RWPE1 (cell line): ENCODE measurements at regions not wholly inside any gene's neighbourhood (a gene's known extent, or its start where the extent isn't known, plus 50 kb on each side); places are given as distances from the start of the nearest gene placed in this dataset.

Experiments
- CTCF ChIA-PET: fragments of 350-600 bp; sonication (Branson Sonifier 250); formaldehyde crosslinking; extraction: SDS; loops from one replicate; lab custom pipeline; 2021; lab: Yijun Ruan, JAX
- POLR2A ChIA-PET: fragments of 400-600 bp; formaldehyde crosslinking; extraction: SDS; loops from one replicate; lab custom pipeline; 2020; ENCODE audit warnings: antibody characterized with exemption; ENCODE audit not compliant: low non-redundant PET; lab: Yijun Ruan, JAX
- DNase-seq: peaks from one replicate; pipeline ENCODE4 v3.0.0; 2012; ENCODE audit warnings: low spot score
- H3K27ac ChIP-seq: fragments of 450-650 bp; 2 replicates; pipeline ENCODE4 v1.5.1; 2017
- CTCF ChIP-seq: fragments of 450-650 bp; conservative IDR thresholded peaks from 2 replicates; pipeline ENCODE4 v1.5.1; 2017; ENCODE audit warnings: low read depth, mild to moderate bottlenecking

DNA sequence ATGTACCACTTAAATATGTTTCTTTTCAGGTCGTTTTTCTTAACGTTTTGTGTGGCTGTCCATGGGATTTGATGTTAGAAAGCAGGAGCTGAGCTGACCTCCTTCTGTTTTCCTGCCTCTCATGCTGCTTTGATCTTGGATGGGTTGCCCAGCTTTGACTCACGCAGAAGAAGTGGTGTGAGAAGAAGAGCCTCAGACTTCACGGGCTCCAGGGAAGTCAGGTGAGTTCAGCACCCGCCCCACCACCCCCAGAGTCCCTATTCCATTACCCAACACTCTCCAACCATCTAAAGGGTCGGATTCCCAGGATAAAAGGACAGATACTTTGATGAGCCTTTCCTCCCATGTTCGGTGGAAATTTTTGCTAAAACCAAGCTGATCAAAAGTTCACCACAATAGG is 373.4 kb downstream of the IRX2 start:
- POLR2A ChIA-PET: no interaction called here
- CTCF ChIA-PET: no interaction called here
- no peak for TF ChIP-seq CTCF
- H3K27ac ChIP-seq: no peak overlapping the region
- no peak for DNase-seq

DNA sequence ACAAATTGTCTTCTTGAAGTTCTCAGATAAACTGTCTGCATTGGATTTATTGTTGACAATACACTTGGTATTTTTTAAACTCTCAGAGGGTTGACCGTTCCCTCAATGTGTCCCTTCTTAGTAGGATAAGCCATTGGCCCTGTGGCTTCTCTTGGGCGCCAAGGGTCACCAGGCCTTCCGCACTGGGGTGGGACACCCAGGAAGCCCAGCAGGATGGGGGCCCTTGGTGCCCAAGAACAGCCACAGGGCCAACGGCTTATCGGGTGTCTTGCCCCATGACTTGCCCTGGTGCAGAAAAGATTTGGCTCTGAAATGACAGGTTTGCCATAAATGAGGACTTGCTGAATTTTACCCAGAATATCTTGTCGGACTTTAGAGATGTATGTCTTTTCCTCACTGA is 375.0 kb downstream of the IRX2 start:
- H3K27ac ChIP-seq: no peak overlapping the region
- CTCF ChIA-PET: no interaction called here
- TF ChIP-seq CTCF: no peak
- no peak for DNase-seq
- POLR2A ChIA-PET: no interaction called here

DNA sequence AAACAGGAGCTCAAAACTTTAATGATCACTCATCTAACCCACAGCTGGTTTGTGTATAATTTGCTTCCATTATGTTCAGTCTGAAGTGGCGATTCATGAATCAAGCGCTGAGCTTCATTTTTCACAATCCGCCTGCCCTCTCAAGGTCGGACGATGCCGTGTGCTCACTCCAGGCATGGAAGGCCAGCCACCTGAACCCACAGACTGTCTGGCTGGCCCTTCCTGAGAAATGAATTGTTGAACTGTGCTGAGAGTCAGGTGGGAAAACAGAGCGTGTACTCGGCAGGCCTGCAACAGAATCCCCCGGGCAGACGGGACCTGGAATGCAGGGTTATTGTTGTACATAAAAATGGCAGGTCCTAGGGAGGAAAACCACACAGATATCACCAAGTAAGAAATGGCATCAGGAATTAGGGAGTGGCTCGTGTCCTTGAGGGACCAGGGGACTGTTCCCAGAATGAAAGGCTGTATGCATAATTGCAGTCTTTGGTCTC is 375.7 kb downstream of the IRX2 start:
- CTCF ChIA-PET: no interaction called here
- POLR2A ChIA-PET: no interaction called here

DNA sequence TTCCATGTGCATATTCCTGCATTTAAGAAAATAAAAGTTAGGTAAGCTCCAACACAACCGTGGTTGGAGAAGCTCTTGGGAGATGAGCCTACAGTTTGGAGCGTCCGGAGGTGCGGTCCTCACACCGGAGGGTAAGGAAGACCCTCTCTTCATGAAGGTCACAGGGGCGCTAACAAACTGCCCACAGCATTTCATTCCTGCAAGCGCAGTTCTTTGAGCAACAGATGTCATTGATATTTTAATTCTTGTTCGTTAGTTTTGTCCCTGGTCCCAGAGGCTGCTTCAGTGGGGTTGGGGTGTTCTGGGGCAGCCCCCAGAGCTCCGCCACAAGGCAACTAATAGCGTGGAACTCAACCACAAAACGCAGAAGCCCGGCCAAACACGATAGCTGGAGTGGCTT is 376.2 kb downstream of the IRX2 start:
- no peak for TF ChIP-seq CTCF
- ChIA-PET POLR2A (no interaction called here), CTCF (no interaction called here)
- DNase-seq: no peak
- no peak overlapping the region for H3K27ac ChIP-seq

More for the DNA sequence above, 375.7 kb downstream of the IRX2 start:
- DNase-seq: no peak
- TF ChIP-seq CTCF: no peak
- H3K27ac ChIP-seq: no peak overlapping the region

- DNase-seq: no peak
- POLR2A ChIA-PET: no interaction called here
Observed at GRCh38 chr5:2374703-2375102, 376.8 kb downstream of the IRX2 start.

GRCh38 chr5:2373631-2374030 is 377.8 kb downstream of the IRX2 start:
- ChIA-PET POLR2A (no interaction called here), CTCF (no interaction called here)
- TF ChIP-seq CTCF: no peak
- no peak overlapping the region for H3K27ac ChIP-seq
- no peak for DNase-seq

More at GRCh38 chr5:2374703-2375102, 376.8 kb downstream of the IRX2 start:
- no peak overlapping the region for H3K27ac ChIP-seq
- CTCF ChIA-PET: no interaction called here
- no peak for TF ChIP-seq CTCF

- POLR2A ChIA-PET: no interaction called here
- no peak overlapping the region for H3K27ac ChIP-seq
- no peak for DNase-seq
- no peak for TF ChIP-seq CTCF
- CTCF ChIA-PET: no interaction called here
Observed at GRCh38 chr5:2371419-2371710, 380.1 kb downstream of the IRX2 start.
